Retinal pigment epithelial cell (primary cell): ENCODE measurements at regions not wholly inside any gene's neighbourhood (a gene's known extent, or its start where the extent isn't known, plus 50 kb on each side); places are given as distances from the start of the nearest gene placed in this dataset.

ENCODE experiments used
- DNase-seq: peaks from one replicate; pipeline ENCODE4 v3.0.0-alpha.2; 2010; ENCODE audit warnings: low read depth
- H3K4me3 ChIP-seq: 2 replicates; pipeline ENCODE4 v1.5.1; 2011; ENCODE audit warnings: mild to moderate bottlenecking, low read length, control low read depth, moderate library complexity
- CTCF ChIP-seq: conservative IDR thresholded peaks from 2 replicates; pipeline ENCODE4 v1.5.1; 2011; ENCODE audit warnings: low read depth, low read length, control low read depth, inconsistent platforms

GRCh38 chr18:70491734-70492348, 203.0 kb downstream of the SOCS6 start:
- H3K4me3 ChIP-seq = no peak overlapping the region
- no peak for DNase-seq
- TF ChIP-seq CTCF = peak; percentile 90

GRCh38 chr18:70489986-70490933, 201.4 kb downstream of the SOCS6 start:
- DNase-seq = no peak
- TF ChIP-seq CTCF = peak; percentile 64
- H3K4me3 ChIP-seq = no peak overlapping the region

GRCh38 chr18:70489571-70489970, 200.7 kb downstream of the SOCS6 start:
- TF ChIP-seq CTCF = no peak
- DNase-seq = no peak
- no peak overlapping the region for H3K4me3 ChIP-seq

GRCh38 chr18:70469916-70470315, 181.1 kb downstream of the SOCS6 start:
- no peak for DNase-seq
- TF ChIP-seq CTCF = no peak
- no peak overlapping the region for H3K4me3 ChIP-seq

- no peak overlapping the region for H3K4me3 ChIP-seq
- no peak for DNase-seq
- no peak for TF ChIP-seq CTCF
Measured at GRCh38 chr18:70468861-70469547, 180.2 kb downstream of the SOCS6 start.

GRCh38 chr18:70464343-70465114, 175.7 kb downstream of the SOCS6 start:
- peak overlapping the region; percentile 30 for H3K4me3 ChIP-seq
- TF ChIP-seq CTCF = peak; percentile 53
- DNase-seq = peak; percentile 29
